HepG2 (cell line): ENCODE measurements at regions not wholly inside any gene's neighbourhood (a gene's known extent, or its start where the extent isn't known, plus 50 kb on each side); places are given as distances from the start of the nearest gene placed in this dataset.

Experiments
- ATAC-seq: fragments of 200-7000 bp; cut with Tn5 transposase; 3 replicates; pipeline ENCODE4 v1.9.1; 2020; ENCODE audit warnings: mild to moderate bottlenecking, moderate library complexity
- BruUV-seq: library from RNA; stranded (reverse); fragments of 400-500 nt; replicated peaks from 2 replicates; lab custom pipeline; 2021; lab: Mats Ljungman, UMichigan
- CTCF ChIA-PET: fragments of 300-600 bp; formaldehyde crosslinking; extraction: SDS; loops from one replicate; lab custom pipeline; 2021; ENCODE audit warnings: low total read pairs, inconsistent platforms, low intra/inter-chr PET ratio; lab: Yijun Ruan, JAX
- POLR2A ChIA-PET: fragments of 350-600 bp; sonication (Branson Sonifier 250); formaldehyde crosslinking; loops from one replicate; lab custom pipeline; 2020; ENCODE audit warnings: antibody characterized with exemption, inconsistent platforms; lab: Yijun Ruan, JAX
- DNase-seq: peaks from one replicate; pipeline ENCODE4 v3.0.0-alpha.2; 2015; ENCODE audit warnings: low spot score
- FAIRE-seq: peaks from 3 replicates; lab custom pipeline; 2011; peaks lifted over from hg19 to GRCh38; lab: Jason Lieb, UNC
- H2AFZ ChIP-seq: one replicate; pipeline ENCODE4 v1.6.1; 2011; ENCODE audit warnings: low read length, inconsistent platforms
- H3K27ac ChIP-seq: fragments of 300-600 bp; 3 replicates; pipeline ENCODE4 v1.8.0; 2011; ENCODE audit warnings: mixed run types, mild to moderate bottlenecking, mixed read lengths, low read length, inconsistent platforms; ENCODE audit not compliant: insufficient read depth; ENCODE audit errors: extremely low read length
- H3K27me3 ChIP-seq, 2 experiments: fragments of 200-600 bp in 1 of 2; 2 replicates in 1 of 2; 3 replicates in 1 of 2; pipeline versions ENCODE4 v1.6.0 to v1.8.0; 2011; ENCODE audit warnings: low read length in 2 of 2, mild to moderate bottlenecking in 2 of 2, moderate library complexity in 2 of 2, inconsistent platforms in 1 of 2; ENCODE audit not compliant: insufficient read depth in 2 of 2, control insufficient read depth in 1 of 2
- H3K36me3 ChIP-seq, 2 experiments: fragments of 200-600 bp in 1 of 2; replicated peaks in 1 of 2; 2 replicates in 1 of 2; 3 replicates in 1 of 2; pipeline versions ENCODE4 v1.5.1 to v1.8.0; 2011; ENCODE audit warnings: low read length in 2 of 2, inconsistent platforms in 1 of 2; ENCODE audit not compliant: insufficient read depth in 2 of 2, control insufficient read depth in 1 of 2
- H3K4me1 ChIP-seq: 2 replicates; pipeline ENCODE4 v1.5.1; 2012; ENCODE audit warnings: low read length, inconsistent platforms; ENCODE audit not compliant: insufficient read depth
- H3K4me2 ChIP-seq: 2 replicates; pipeline ENCODE4 v1.6.0; 2011; ENCODE audit warnings: low read depth, low read length, inconsistent platforms
- H3K4me3 ChIP-seq, 3 experiments: fragments of 200-600 bp in 1 of 3; sonication (generic), shearing (Covaris generic) in 1 of 3; replicated peaks in 1 of 3; 2 replicates each; pipeline ENCODE4 v1.5.1; 2011 to 2016; ENCODE audit warnings: low read length in 3 of 3, inconsistent platforms in 2 of 3, low read depth in 2 of 3, mild to moderate bottlenecking in 2 of 3, control low read depth in 1 of 3, mixed read lengths in 1 of 3; ENCODE audit not compliant: insufficient read depth in 1 of 3
- H3K79me2 ChIP-seq: one replicate; pipeline ENCODE4 v1.6.1; 2011; ENCODE audit warnings: low read length, inconsistent platforms; ENCODE audit not compliant: insufficient read depth
- H3K9ac ChIP-seq: 2 replicates; pipeline ENCODE4 v1.6.0; 2011; ENCODE audit warnings: mild to moderate bottlenecking, low read depth, low read length, inconsistent platforms; ENCODE audit not compliant: insufficient read depth
- H3K9me3 ChIP-seq: 2 replicates; pipeline ENCODE4 v1.5.1; 2012; ENCODE audit warnings: mild to moderate bottlenecking, low read length
- H4K20me1 ChIP-seq: 2 replicates; pipeline ENCODE4 v1.6.0; 2011; ENCODE audit warnings: inconsistent platforms, mild to moderate bottlenecking, low read length, moderate library complexity; ENCODE audit not compliant: insufficient read depth
- ARID3A ChIP-seq: IDR thresholded peaks from 2 replicates; pipeline ENCODE4 v1.6.1; 2012; ENCODE audit warnings: low read depth, low read length, improper control_type of control experiment
- DMTF1 ChIP-seq: sonication (generic); formaldehyde crosslinking; IDR thresholded peaks from 2 replicates; pipeline ENCODE4 v1.4.0; 2020; ENCODE audit warnings: mild to moderate bottlenecking, missing genetic modification reagents
- MED1 ChIP-seq: sonication (generic); formaldehyde crosslinking; IDR thresholded peaks from 2 replicates; pipeline ENCODE4 v1.4.0; 2020; ENCODE audit warnings: missing genetic modification reagents
- NFYC ChIP-seq: IDR thresholded peaks from 2 replicates; pipeline ENCODE4 v1.6.1; 2016; ENCODE audit warnings: missing genetic modification reagents, missing compliant biosample characterization
- POLR2G ChIP-seq: fragments of 200-400 bp; formaldehyde crosslinking; IDR thresholded peaks from 2 replicates; pipeline ENCODE4 v1.6.1; 2018; ENCODE audit warnings: mild to moderate bottlenecking, low read depth, low read length, moderate library complexity
- REXO4 ChIP-seq: sonication (generic); formaldehyde crosslinking; IDR thresholded peaks from 2 replicates; pipeline ENCODE4 v1.8.0; 2022; ENCODE audit warnings: missing genetic modification reagents, mild to moderate bottlenecking, borderline replicate concordance
- TBL1XR1 ChIP-seq: fragments of 150-350 bp; IDR thresholded peaks from 2 replicates; pipeline ENCODE4 v1.6.1; 2014; ENCODE audit warnings: borderline replicate concordance, low read length; ENCODE audit not compliant: partially characterized antibody
- ZBTB10 ChIP-seq: sonication (generic); formaldehyde crosslinking; IDR thresholded peaks from 2 replicates; pipeline ENCODE4 v1.4.0; 2020; ENCODE audit warnings: missing genetic modification reagents, borderline replicate concordance
- ZNF280D ChIP-seq: sonication (generic); formaldehyde crosslinking; IDR thresholded peaks from 2 replicates; pipeline ENCODE4 v1.5.1; 2020; ENCODE audit warnings: mild to moderate bottlenecking, missing genetic modification reagents
- ZNF549 ChIP-seq: sonication (generic); formaldehyde crosslinking; IDR thresholded peaks from 2 replicates; pipeline ENCODE4 v1.5.0; 2020; ENCODE audit warnings: missing genetic modification reagents
- ZNF564 ChIP-seq: sonication (generic); formaldehyde crosslinking; IDR thresholded peaks from 2 replicates; pipeline ENCODE4 v1.8.1; 2023; ENCODE audit warnings: mild to moderate bottlenecking, missing genetic modification reagents
- ZNF672 ChIP-seq: sonication (generic); formaldehyde crosslinking; IDR thresholded peaks from 2 replicates; pipeline ENCODE4 v1.8.1; 2022; ENCODE audit warnings: missing genetic modification reagents
- ZNF749 ChIP-seq: sonication (generic); formaldehyde crosslinking; IDR thresholded peaks from 2 replicates; pipeline ENCODE4 v1.8.0; 2022; ENCODE audit warnings: mild to moderate bottlenecking, missing genetic modification reagents, moderate library complexity, borderline replicate concordance
- ZNF777 ChIP-seq: sonication (generic); formaldehyde crosslinking; IDR thresholded peaks from 2 replicates; pipeline ENCODE4 v1.4.0; 2020; ENCODE audit warnings: missing genetic modification reagents
- ZSCAN22 ChIP-seq: sonication (generic); formaldehyde crosslinking; IDR thresholded peaks from 2 replicates; pipeline ENCODE4 v1.4.0; 2020; ENCODE audit warnings: mild to moderate bottlenecking, missing genetic modification reagents
- WGBS: methylation state at CpG from one replicate; pipeline ENCODE4 v1.1.6; 2017; ENCODE audit warnings: low lambda C conversion rate; 5-methylcytosine and 5-hydroxymethylcytosine counted together
- in situ Hi-C: cut with HindIII; loops from 2 replicates; pipeline ENCODE4 v1.10.0; 2017; ENCODE audit warnings: low pct_unique_long_range_greater_than_20kb; ENCODE audit not compliant: extremely low pct_ligation_motif_present
- intact Hi-C: fragments of 100-400 bp; cut with micrococcal nuclease; formaldehyde crosslinking; loops from one replicate; pipeline ENCODE4 v1.10.0; 2022; ENCODE audit not compliant: unreplicated experiment

GRCh38 chr5:13632676-13633075 lies 311.8 kb downstream of the DNAH5 start:
- CTCF ChIA-PET = no interaction called here
- H3K9me3 ChIP-seq = peaks cover 52% of the 10 kb centered on the region
- H3K4me1 ChIP-seq = no peaks in the 10 kb centered on the region
- POLR2A ChIA-PET = no interaction called here
- H3K27ac ChIP-seq = no peak overlapping the region
- FAIRE-seq = no peak
- 7% methylated on average over 1 of the region's 1 CpG for WGBS
- BruUV-seq = no TSS peak
- H3K79me2 ChIP-seq = no peaks in the 10 kb centered on the region
- no peak overlapping the region for H2AFZ ChIP-seq
- H3K27me3 ChIP-seq = no peaks in the 10 kb centered on the region
- H3K9ac ChIP-seq = no peak overlapping the region
- no peak overlapping the region for H3K4me2 ChIP-seq
- no peak for DNase-seq
- TF ChIP-seq ZNF564 = no peak
- no peak for TF ChIP-seq ZNF549 (CRISPR knock-in tag)
- no peak for TF ChIP-seq REXO4
- TF ChIP-seq ZNF280D = no peak
- no peak for TF ChIP-seq MED1 (CRISPR knock-in tag)
- no peak for TF ChIP-seq ZNF749
- no peak for TF ChIP-seq POLR2G
- no peak for TF ChIP-seq ZBTB10
- no peak for TF ChIP-seq ZNF672 (CRISPR knock-in tag)
- TF ChIP-seq ZNF777 (CRISPR knock-in tag) = no peak
- TF ChIP-seq TBL1XR1 = no peak
- no peak for TF ChIP-seq ARID3A
- TF ChIP-seq ZSCAN22 (CRISPR knock-in tag) = no peak
- TF ChIP-seq NFYC = no peak
- no peak for TF ChIP-seq DMTF1 (CRISPR knock-in tag)
- intact Hi-C loops = no loop called here
- H4K20me1 ChIP-seq = no peaks in the 10 kb centered on the region
- H3K36me3 ChIP-seq = no peaks in the 10 kb centered on the region
- H3K4me3 ChIP-seq = no peak overlapping the region
- ATAC-seq = no peak
- in situ Hi-C loops = no loop called here
